HG02678 (cell line): ENCODE measurements at regions not wholly inside any gene's neighbourhood (a gene's known extent, or its start where the extent isn't known, plus 50 kb on each side); places are given as distances from the start of the nearest gene placed in this dataset.

Experiments used
- ATAC-seq: cut with Tn5 transposase; IDR thresholded peaks from one replicate; pipeline ENCODE4 v1.9.1; 2021; ENCODE audit warnings: mild to moderate bottlenecking, moderate library complexity; ENCODE audit not compliant: unreplicated experiment

GRCh38 chr18:37617623-37618022 is 52.0 kb upstream of the CELF4 start:
- no peak for ATAC-seq
